Left ventricle myocardium inferior (tissue), 1 donor: ENCODE measurements at regions not wholly inside any gene's neighbourhood (a gene's known extent, or its start where the extent isn't known, plus 50 kb on each side); places are given as distances from the start of the nearest gene placed in this dataset.
A peak's percentile ranks its signal among the peaks of the same experiment; 100 is the strongest.

Experiments
- DNase-seq: peaks from one replicate; pipeline ENCODE4 v3.0.0-alpha.2; 2020
- H3K27ac ChIP-seq: fragments of 200-600 bp; replicated peaks from 2 replicates; pipeline ENCODE4 v1.8.0; 2021
- H3K27me3 ChIP-seq: fragments of 200-600 bp; 2 replicates; pipeline ENCODE4 v1.8.0; 2021; ENCODE audit warnings: low read depth
- H3K36me3 ChIP-seq: fragments of 200-600 bp; 2 replicates; pipeline ENCODE4 v1.8.0; 2021
- H3K4me1 ChIP-seq: fragments of 200-600 bp; 2 replicates; pipeline ENCODE4 v1.8.0; 2021
- H3K4me3 ChIP-seq: fragments of 200-600 bp; 2 replicates; pipeline ENCODE4 v1.8.0; 2021; ENCODE audit warnings: mild to moderate bottlenecking, moderate library complexity
- H3K9me3 ChIP-seq: fragments of 200-600 bp; replicated peaks from 2 replicates; pipeline ENCODE4 v1.8.0; 2021
- intact Hi-C: fragments of 100-400 bp; cut with micrococcal nuclease; formaldehyde crosslinking; loops from one replicate; pipeline ENCODE4 v1.11.0; 2022
- TF ChIP-seq, protein P1 (sequence below): fragments of 200-600 bp; IDR thresholded peaks from 2 replicates; pipeline ENCODE4 v1.8.0; 2021; ENCODE audit warnings: antibody characterized with exemption, mild to moderate bottlenecking, borderline replicate concordance
- donor health status: DM: no; HTN: yes; CAD: no; lungs with severe emphysema.

- no peak for DNase-seq
- H3K27me3 ChIP-seq, result no peaks in the 10 kb centered on the region
- no peaks in the 10 kb centered on the region for H3K36me3 ChIP-seq
- H3K4me1 ChIP-seq, result no peaks in the 10 kb centered on the region
- H3K9me3 ChIP-seq, result no peaks in the 10 kb centered on the region
- H3K27ac ChIP-seq, result no peak overlapping the region
- intact Hi-C loops, result no loop called here
- TF ChIP-seq, protein P1, sequence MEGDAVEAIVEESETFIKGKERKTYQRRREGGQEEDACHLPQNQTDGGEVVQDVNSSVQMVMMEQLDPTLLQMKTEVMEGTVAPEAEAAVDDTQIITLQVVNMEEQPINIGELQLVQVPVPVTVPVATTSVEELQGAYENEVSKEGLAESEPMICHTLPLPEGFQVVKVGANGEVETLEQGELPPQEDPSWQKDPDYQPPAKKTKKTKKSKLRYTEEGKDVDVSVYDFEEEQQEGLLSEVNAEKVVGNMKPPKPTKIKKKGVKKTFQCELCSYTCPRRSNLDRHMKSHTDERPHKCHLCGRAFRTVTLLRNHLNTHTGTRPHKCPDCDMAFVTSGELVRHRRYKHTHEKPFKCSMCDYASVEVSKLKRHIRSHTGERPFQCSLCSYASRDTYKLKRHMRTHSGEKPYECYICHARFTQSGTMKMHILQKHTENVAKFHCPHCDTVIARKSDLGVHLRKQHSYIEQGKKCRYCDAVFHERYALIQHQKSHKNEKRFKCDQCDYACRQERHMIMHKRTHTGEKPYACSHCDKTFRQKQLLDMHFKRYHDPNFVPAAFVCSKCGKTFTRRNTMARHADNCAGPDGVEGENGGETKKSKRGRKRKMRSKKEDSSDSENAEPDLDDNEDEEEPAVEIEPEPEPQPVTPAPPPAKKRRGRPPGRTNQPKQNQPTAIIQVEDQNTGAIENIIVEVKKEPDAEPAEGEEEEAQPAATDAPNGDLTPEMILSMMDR, result no peak
- H3K4me3 ChIP-seq, result no peak overlapping the region
Measured at GRCh38 chr5:111670826-111671492, 86.0 kb downstream of the NREP start.

DNA sequence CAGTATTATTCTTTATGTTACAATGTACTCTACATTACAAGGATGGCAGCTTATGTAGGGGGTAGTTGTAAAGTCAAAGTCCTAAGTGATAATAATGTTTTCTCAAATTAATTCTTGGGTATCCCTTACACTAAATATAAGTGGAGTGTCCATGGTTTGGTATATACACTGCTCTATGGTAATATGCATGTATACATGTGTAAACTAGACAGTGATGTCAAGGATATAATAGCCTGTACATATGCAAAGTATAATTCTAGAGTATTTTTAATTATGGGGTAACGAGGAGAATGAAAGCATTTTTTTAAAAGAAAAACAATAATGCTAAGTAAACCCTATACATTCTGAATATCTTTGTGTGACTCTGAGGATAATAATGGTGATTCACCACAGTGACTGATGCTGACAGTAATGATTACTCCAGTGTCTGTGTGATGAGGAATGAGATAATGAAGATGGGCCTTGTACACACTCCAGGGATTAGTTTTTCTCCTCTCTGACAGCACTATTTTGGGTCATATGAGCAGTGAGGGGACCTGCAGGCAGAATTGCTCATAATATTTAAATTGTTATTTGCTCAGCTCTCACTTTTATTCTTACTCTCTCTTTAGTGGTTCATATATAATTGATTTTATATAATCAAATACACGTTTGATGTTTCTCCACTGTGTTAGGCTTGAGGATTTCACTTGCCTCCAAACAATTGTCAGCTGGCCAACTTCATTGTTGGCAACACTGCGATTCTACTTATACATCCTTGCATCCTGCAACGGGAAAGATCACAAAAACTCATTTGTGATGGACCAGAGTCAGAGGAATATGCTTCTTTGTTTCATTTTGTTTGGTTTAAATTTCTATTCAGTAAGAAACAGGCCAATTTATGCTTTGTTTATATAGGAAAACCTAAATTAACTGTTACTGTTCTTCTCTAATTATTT is 88.2 kb downstream of the NREP start:
- Histone ChIP-seq H3K36me3 (no peaks in the 10 kb centered on the region), H3K27me3 (no peaks in the 10 kb centered on the region), H3K27ac (no peak overlapping the region), H3K4me3 (no peak overlapping the region), H3K9me3 (no peaks in the 10 kb centered on the region), H3K4me1 (no peaks in the 10 kb centered on the region)
- no peak for DNase-seq
- TF ChIP-seq, protein P1, result no peak
- intact Hi-C loops, result no loop called here

DNA sequence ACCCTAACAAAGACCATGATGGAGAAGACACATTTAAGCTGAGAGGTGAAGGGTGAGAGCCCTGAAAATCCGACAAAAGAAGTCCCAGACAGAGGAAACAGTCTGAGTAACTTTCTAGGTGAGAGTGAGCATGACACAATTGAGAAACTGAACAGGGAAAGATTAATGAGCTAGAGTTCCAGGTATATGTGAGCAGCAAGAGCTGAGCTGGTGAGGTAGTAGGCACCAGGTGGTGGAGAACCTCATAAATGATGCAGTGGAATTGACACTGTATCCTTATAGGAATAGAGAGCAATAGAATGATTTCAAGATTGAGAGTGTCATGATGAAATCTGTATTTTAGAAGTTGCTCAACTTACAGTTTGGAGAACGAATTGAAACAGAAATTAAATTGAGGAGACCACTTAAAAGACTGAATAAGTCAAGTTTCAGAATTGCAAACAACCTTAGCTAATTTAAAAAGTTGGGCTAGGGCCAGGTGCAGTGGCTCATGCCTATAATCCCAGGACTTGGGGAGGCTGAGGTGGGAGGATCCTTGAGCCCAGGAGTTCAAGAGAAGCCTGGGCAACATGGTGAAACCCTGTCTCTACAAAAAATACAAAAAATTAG is 89.8 kb downstream of the NREP start:
- no peak overlapping the region for H3K4me3 ChIP-seq

DNA sequence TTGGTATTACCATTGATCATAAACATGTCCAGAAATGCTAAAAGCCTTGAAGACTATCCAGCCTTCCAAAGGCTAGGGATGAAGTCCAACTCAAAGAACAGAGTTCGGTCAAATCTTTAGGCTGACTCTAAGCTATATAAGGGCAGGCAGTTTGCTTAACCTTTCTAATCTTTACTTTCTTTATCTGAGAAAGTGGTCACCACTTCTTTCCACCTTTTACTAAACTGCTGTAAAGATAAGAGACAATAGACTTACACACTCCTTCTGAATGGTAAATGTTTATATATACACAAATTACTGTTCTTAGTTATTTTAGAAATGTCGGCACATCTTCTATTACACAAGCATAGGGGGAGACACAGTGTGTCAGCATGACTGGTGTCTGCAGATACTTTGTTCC is 100.4 kb downstream of the NREP start:
- Histone ChIP-seq H3K9me3 (no peaks in the 10 kb centered on the region), H3K4me3 (no peak overlapping the region), H3K36me3 (no peaks in the 10 kb centered on the region), H3K27ac (no peak overlapping the region), H3K27me3 (no peaks in the 10 kb centered on the region), H3K4me1 (peaks cover 6% of the 10 kb centered on the region)
- DNase-seq, result no peak
- TF ChIP-seq, protein P1, result no peak
- intact Hi-C loops, result no loop called here

More for the DNA sequence above, 89.8 kb downstream of the NREP start:
- TF ChIP-seq, protein P1, result no peak
- Histone ChIP-seq H3K9me3 (no peaks in the 10 kb centered on the region), H3K4me1 (no peaks in the 10 kb centered on the region), H3K36me3 (no peaks in the 10 kb centered on the region), H3K27me3 (no peaks in the 10 kb centered on the region), H3K27ac (no peak overlapping the region)
- DNase-seq, result no peak
- intact Hi-C loops, result no loop called here

- H3K4me3 ChIP-seq, result no peak overlapping the region
Measured at GRCh38 chr5:111655169-111655924, 101.6 kb downstream of the NREP start.

More at GRCh38 chr5:111655169-111655924, 101.6 kb downstream of the NREP start:
- H3K4me1 ChIP-seq, result peaks cover 6% of the 10 kb centered on the region
- H3K36me3 ChIP-seq, result no peaks in the 10 kb centered on the region
- H3K27me3 ChIP-seq, result no peaks in the 10 kb centered on the region
- H3K27ac ChIP-seq, result peak overlapping the region; percentile 18
- TF ChIP-seq, protein P1, result no peak
- intact Hi-C loops, result no loop called here
- H3K9me3 ChIP-seq, result no peaks in the 10 kb centered on the region
- DNase-seq, result no peak
